ENCODE measurements at regions not wholly inside any gene's neighbourhood (a gene's known extent, or its start where the extent isn't known, plus 50 kb on each side); places are given as distances from the start of the nearest gene placed in this dataset.
"Not testable (repeated sequence)": the region's sequence is repeated elsewhere in the genome, so short reads cannot be mapped to it uniquely, and the experiment has no call there.

DNA sequence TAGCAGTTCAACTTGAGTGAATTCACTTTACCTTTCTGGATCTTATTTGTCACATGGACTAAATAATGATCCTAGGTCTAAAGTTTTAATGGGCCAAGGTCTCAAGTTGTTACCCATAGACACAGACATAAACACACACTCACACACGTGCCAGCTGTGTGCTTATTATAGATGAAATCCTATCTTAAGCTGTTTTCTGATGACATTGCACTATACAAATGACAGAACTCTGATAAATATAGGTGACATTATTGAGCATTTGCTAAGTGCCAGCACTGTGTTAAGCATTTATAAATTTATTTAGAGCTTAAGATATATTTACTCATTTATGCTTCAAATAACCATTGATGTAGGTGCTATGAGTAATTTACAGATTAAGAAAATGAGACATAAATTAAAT, 474.4 kb upstream of the NR5A2 start:
- DNase-seq = no peak

DNA sequence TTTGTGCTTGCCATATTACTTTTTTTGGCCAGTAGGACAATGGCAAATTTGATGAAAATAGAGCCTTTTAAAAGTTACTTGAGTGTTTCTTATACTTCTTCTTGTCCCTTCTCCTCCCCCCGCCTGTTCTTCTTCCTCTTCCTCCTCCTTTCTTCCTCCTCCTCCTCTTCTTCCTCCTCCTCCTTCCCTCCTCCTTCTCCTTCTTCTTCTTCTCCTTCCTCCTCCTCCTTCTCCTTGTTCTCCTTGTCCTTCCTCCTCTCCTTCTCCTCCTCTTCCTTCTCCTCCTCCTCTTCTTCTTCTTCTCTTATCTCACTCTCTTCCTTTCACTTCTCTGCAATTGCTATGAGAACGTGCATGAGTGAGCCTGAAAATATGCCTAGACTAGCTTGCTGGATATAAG, 466.2 kb upstream of the NR5A2 start:
- no peak for DNase-seq

DNA sequence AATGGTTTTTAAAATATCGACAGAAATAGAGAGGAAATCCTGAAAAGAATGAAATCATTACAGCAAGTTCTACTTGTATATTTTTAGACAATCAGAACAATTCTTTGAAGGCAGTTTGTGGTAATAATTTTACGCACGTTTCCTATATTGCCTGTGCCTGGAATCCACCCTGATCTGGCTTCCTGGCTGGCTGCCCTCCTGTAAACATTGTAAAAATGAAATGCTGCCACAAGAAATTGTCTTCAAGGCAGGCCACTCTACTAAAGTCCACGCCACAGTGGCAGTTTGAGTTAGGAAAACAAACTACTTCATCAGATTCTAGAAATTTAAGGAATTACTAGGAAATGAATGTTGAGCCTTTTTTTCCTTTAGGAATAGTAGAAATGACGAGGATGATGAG, 454.5 kb upstream of the NR5A2 start:
- DNase-seq = no peak

DNA sequence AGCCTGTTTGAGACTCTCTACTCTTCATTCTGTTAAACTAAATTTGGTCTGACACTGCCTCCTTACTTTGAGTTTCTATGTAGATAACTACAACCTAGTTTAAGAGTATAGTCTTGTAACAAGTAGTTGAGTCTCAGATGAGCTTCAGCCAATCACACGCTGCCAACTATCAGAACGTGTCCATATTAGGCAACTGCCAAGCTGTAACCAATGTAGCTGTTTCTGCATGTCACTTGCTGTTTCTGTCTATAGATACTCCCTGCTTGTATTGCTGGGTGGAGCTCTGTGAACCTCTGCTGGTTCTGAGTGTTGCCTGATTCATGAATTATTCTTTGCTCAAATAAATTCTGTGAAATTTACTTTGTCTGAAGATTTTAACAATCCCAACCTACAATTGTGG, 452.6 kb upstream of the NR5A2 start:
- DNase-seq = no peak

DNA sequence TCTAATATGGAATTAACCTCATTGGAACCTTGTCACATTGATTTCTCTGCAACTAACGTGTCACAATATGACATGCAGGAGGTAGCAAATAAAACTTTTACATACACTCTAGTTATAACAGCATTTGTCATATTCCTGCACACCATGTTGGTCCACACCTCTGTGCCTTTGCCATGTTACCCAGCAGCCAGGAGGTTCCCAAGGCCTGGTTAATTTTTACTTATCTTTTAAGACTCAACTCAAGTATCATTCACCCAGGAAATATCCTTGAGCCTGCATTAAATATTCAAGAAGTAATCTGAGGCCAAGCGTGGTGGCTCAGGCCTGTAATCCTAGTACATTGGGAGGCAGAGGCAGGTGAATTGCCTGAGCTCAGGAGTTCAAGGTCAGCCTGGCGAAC, 447.2 kb upstream of the NR5A2 start:
- DNase-seq = no peak

DNA sequence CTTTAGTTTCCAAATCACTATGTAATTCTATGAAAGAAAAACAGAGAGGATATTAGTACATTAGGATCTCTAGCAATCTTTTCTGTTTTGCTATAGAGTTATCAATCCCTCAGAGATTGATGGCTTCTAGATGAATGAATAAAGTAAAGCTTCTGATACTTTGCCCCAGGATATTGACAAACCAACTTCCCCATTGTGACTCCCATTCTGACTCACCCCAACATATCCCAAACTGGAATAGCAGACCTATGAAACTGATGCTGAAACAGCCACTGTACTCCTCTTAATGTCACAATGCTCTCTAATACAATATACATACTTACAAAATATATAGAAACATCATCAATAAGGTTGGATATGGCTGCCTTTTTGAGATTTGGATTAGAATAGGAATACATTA, 442.1 kb upstream of the NR5A2 start:
- no peak for DNase-seq

DNA sequence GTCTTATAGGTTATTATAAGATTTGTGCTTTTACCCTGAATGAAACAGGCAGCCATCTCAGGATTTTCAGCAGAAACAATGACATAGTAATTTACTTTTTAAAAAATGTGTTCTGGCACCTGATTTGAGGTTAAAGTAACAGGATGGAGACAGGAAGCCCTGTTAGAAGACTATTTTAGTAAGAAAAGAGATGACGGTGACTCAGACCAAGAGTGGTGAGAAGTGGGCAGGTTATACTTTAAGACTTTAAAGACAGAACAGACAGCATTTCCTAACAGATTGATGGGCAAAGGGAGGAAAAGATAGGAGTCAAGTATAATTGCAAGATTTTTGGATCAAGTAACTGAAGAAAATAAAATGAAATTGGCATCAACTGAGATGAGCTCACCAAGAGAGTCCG, 436.8 kb upstream of the NR5A2 start:
- no peak for DNase-seq

DNA sequence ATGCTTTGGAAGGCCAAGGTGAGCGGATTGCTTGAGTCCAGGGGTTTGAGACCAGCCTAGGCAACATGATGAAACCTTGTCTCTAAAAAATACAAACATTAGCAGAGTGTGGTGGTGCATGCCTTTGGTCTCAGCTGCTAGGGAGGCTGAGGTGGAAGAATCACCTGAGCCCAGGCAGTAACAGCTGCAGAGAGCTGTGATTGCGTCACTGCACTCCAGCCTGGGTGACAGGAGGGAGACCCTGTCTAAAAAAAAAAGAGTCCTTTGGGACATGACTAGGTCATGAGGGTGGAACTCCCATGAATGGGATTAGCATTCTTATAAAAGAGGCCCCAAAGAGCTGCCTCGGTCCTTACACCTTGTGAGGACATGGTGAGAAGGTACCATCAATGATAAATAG, 436.0 kb upstream of the NR5A2 start:
- DNase-seq = no peak

DNA sequence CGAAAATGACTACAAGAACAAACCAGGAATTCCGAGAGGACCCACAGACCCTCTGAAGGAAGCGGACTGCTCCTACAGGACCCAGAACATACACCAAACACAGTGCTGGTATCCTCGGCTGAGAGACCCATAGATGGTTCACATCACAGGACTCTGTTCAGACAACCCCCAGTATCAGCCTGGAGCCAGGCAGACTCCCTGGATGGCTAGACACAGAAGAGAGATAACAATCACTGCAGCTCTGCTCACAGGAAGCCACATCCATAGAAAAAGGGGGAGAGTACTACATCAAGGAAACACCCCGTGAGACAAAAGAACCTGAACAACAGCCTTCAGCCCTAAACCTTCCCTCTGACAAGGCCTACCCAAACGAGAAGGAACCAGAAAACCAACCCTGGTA, 434.0 kb upstream of the NR5A2 start:
- no peak for DNase-seq

DNA sequence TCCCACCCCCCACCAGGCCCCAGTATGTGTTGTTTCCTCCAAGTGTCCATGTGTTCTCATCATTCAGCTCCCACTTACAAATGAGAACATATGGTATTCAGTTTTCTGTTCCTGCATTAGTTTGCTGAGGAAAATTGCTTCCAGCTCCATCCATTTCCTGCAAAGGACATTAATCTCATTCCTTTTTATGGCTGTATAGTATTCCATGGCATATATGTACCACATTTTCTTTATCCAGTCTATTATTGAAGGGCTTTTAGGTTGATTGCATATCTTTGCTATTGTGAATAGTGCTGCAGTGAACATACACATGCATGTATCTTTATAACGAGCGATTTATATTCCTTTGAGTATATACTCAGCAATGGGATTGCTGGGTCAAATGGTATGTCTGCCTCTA, 431.1 kb upstream of the NR5A2 start:
- not testable (repeated sequence) for DNase-seq

DNA sequence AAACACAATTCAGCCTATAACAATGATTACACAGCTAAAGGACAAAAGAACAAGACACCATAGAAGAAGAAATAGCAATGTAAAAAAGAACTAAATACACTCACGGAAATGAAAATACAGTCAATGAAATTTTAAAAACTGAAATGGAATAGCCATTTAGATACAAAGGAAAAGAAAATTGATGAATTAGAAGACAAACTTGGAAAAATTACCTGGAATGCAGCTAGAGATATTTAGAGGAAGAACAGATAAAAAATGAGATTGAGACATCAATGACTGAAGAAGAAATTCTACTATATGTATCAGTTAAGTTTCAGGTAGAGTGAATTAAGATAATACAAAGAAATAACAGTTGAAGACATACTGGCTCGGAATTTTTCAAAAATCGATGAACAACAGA, 430.4 kb upstream of the NR5A2 start:
- no peak for DNase-seq

DNA sequence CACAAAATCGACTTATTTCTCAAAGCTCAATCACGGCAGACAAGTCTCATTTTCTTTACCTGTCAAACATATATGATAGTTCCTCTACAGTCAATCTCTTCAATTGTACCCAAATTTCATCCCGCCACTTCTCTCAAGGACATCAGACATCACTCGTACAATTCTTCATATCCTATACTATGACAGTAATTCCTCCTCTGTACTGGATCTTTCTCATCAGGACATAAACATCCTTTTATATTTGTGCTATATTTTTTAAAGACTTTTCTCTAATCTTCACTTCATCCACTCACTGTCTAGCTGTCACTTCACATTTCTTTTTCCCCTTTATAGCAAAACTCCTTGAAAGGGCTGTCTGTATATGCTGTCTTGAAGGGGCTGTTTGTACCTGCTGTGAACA, 419.1 kb upstream of the NR5A2 start:
- no peak for DNase-seq

DNA sequence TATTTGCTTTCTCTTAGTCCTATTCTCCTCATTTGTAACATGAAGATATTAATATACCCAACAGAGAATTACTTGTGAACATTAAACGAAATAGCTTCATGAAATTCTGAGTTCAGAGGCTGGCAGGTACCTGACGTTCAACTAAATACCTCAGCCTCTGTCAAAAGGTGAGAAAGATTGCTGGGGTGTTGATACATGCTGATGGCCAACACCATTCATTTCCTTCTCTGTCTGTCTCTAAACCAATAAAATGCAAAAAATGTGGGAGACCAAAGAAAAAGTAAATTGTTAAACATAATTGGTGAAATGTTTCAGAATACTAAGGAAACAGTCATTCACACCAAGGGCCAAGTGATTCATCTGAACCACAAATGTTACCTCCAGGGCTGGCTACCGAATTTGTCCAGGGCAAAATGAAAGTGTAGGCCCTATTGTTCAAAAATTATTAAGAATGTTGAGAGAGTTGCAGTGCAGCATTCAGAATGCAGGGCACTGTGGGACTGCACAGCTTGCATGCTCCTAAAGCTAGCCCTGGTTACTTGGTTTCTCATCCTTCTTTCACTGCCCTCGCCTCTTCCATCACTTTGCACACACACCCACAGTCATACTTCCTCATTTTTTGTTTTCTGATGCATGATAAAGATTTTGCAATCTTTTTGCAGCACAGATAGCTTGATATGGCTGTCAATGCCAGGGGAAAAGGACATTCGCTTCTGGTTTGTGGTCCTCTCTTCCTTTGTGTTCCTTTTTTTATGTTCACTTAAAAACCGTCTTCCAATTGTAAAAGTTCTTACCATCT, 414.3 kb upstream of the NR5A2 start:
- no peak for DNase-seq

DNA sequence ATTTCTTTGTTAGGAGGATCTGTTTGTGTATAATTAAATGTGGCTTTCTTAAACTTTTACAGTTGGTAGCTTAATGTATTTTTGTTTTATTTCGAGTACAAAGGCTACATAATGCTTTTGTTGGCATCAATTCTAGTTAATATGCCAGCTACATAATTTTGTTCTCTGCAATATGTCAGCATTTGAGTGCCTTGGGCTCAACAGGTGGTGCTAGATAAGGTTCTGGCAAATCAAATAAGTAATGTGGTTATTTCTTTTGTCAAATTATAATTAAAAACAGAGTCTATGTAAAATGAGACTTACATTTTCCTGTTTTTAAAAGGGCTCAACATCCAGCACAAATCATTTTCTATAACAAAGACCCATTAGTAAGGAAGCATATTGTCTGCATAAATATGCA, 410.6 kb upstream of the NR5A2 start:
- no peak for DNase-seq

DNA sequence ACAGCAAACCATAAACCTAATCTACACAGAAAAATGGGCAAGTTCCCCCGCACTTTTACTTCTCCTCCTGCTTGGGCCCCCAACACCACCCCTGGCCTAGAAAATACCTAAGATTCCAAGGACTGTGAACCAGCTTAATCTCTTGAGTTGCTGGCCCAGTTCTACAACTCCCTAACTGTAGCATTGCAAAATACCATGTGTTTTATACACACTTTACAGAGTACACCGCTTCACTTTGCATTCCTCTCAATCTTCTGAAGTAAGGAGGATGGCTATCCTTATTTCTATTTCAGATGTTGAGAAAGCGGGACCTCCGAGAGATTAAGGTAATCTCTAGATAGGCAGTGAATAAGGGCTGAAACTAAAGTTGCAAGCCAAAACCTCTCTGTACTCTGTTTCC, 408.3 kb upstream of the NR5A2 start:
- DNase-seq = no peak

DNA sequence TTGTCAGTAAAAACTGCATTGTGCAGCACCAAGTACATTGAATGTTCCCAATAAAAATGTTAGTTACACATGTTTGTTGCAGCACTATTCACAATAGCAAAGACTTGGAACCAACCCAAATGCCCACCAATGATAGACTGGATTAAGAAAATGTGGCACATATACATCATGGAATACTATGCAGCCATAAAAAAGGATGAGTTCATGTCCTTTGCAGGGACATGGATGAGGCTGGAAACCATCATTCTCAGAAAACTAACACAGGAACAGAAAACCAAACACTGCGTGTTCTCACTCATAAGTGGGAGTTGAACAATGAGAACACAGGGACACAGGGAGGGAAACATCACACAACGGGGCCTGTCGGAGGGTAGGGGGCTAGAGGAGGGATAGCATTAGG, 401.3 kb upstream of the NR5A2 start:
- DNase-seq = not testable (repeated sequence)

DNA sequence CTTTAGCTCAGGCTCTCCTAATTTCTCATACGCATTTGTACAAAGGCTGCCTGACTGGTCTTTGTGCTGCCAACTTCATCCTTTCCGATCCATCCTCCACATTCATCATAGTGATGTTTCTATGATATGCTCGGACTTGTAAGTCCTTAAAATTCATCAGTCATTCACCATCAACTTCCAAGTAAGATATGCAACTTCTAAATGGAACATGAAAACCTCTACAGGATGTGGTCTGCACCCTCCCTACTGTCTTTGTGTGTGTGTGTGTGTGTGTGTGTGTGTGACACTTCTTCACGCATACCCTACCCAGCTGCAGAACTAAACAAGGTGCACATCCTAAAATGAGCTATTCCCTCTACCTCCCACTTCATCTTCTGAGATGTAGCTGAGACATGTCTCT, 397.9 kb upstream of the NR5A2 start:
- no peak for DNase-seq

DNA sequence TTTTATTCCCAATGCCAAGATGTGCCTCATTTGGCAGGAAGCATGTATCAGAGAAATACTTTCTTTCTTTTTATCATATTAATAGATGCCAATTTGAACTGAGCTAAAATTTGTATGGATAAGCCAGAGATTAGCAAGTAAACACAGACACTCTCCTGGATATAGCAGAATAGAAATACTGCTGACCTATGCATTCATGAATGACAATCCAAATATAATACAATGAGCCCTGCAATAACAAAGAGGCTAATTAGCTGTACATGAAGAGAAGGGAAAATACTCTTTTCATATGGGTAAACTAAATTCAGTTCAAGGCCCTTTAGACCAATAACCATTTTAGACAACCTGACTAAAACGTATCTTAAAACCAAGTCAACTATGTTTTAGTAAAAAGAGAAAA, 388.1 kb upstream of the NR5A2 start:
- DNase-seq = no peak

DNA sequence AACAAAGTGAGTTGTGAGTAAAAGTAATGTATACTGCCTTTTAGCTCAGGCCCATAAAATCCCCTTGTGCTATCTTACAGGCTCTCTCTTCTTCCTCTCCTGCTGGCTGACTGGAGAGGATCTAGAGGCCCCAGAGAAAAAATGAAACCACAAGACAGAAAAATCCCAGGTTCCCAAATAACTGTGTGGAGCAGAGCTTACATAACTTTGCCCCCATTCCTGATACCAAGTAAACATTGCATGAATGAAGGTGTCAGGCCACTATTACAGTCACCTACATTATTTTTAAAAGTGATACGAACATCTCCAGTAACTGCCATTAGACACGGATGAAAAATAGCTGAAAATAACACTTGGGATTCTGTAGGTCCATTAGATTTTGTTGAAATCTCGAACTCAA, 386.0 kb upstream of the NR5A2 start:
- no peak for DNase-seq

DNA sequence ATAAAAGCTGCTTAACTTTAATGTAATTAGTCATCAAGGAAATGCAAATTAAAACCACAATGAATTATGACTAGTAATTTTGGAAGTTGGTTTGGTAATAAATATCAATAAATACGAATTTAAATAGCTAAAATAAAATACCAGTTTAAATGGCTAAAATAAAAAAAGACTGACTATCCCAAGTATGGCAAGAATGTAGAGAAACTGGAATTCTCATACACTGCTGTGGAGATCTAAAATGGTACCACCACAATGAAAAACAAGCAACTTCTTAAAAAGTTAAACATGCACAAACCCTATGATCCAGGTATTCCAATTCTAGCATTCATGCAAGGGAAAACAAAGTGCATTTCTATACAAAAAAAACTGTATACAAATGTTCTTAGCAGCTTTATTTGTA, 382.6 kb upstream of the NR5A2 start:
- DNase-seq = no peak

DNA sequence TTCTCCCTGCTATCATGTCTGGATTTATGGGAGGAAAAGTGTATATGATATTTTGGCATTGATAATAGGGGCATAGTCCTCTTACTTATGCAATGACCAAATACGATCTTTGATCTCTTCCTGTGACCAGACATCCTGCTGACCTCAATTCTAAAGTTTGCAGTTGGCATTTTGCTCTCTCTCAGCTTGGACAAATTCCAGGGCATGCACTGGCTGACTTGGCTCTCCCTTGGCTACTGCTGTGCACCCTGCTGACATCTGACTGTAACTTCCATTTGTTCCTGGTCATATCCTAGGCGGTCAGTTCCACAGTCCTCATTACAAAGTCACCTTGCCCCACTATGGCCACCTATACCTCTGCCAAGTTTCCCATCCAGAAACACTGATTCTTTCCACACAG, 380.7 kb upstream of the NR5A2 start:
- DNase-seq = no peak

DNA sequence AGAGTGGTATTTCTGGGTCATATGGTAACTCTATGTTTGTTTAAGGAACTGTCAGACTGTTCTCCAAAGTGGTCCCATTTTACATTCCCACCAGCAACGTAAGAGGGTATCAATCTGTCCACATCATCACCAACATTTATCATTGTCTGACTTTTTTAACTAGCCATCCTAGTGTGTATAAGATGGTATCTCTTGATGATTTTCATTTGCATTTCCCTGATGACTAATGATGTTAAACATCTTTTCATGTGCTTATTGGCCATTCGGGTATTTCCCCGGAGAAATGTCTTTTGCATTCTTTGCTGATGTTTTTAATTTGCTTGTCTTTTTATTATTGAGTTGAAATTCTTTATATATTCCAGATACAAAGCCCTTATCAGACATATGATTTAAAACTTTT, 370.1 kb upstream of the NR5A2 start:
- DNase-seq = no peak

DNA sequence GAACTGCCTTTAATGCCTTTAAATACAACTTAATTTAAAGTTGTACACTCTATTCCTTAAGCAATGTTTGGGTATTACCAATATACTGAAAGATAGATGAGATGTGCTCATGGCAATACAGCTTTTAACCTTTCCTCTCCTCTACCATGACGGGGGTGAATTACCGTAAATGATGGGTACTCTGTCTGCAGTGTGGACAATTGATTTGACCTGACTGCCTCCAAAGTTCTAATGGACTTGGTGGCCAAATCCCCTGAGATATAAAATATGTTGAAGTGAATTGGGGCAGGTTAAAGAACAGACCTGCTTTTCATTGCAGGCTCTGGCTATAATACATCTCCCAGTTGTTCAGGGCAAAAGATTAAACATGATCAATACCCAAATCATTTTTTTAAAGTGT, 367.4 kb upstream of the NR5A2 start:
- no peak for DNase-seq

DNA sequence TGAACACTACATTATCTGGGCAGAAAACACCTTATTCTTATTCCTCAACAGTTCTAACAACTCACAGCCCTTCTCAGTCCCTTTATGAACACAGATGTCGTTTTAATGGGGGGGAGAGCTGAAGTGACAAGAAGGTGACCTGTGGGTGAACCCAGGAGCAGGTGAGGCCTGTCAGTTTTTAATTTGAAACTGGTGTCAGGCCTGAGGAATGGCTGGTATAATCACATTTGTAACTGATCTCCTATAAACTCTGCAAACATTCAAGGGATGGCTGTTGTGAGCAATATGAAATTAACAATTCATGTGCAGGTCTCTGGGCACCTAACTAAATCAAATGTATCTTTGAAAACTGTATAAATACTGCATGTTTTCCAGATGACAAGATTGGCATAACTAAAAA, 362.1 kb upstream of the NR5A2 start:
- DNase-seq = no peak

DNA sequence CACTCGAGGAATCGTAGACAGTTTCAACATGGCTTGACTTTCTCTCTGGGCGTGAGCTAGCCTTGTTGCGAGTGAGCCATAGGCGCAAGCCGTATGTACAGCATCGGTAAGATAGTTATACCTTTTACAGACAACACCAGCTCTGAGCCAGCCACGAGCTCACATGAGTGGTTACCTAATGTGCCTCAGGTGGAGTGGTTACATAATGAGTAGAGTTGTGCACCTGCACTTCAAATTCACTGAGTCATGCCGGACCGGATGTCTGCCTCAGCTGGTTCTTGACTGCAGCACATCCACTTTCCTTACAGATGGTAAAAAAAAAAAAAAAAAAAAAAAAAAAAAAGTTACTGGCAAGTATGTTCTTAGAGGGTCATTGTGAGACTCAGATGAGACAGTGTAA, 360.4 kb upstream of the NR5A2 start:
- no peak for DNase-seq

DNA sequence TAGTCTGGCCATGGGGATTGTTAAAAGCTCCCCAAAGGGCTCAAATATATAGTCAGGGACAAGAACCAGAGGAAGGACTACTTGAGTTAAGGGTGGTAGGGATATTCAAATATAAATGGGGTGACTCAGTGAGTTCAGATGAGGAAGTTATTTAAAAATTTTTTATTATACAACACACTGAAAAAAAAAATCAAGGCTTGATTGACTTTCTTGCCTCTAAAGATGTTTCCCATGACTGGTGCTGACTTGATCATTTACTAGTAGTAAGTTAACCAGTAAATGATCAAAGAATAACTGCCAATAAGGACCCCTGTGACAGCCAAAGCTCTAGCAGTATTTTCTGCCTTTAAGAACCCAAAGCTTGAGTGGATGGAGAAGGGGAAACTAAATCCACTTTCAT, 357.6 kb upstream of the NR5A2 start:
- no peak for DNase-seq
